ENCODE measurements at regions not wholly inside any gene's neighbourhood (a gene's known extent, or its start where the extent isn't known, plus 50 kb on each side); places are given as distances from the start of the nearest gene placed in this dataset.

GRCh38 chrX:117215683-117216082 lies 752.9 kb upstream of the CT83 start:
- Histone ChIP-seq H3K27ac (ENCODE audit: low read depth, low read length) (no peak overlapping the region), H3K36me3 (ENCODE audit: control insufficient read depth in 2 of 3, insufficient read depth in 3 of 3, low read length in 3 of 3) (no peaks in the 10 kb centered on the region), H3K27me3 (ENCODE audit: control insufficient read depth in 2 of 2, insufficient read depth in 2 of 2, low read length in 2 of 2) (no peaks in the 10 kb centered on the region), H3K4me3 (ENCODE audit: low read length) (no peak overlapping the region), H3K9me3 (ENCODE audit: control insufficient read depth in 2 of 3, low read length in 3 of 3) (no peaks in the 10 kb centered on the region), H3K4me1 (ENCODE audit: control insufficient read depth in 2 of 2, insufficient read depth in 2 of 2, low read length in 2 of 2) (no peaks in the 10 kb centered on the region)
- H3K9me3 Mint-ChIP-seq: peaks cover 0 to 5% (median 0%) of the 10 kb centered on the region in 11 donors
- H3K4me1 Mint-ChIP-seq: no peaks in the 10 kb centered on the region
- H3K27me3 Mint-ChIP-seq: no peaks in the 10 kb centered on the region
- no peak for ATAC-seq
- H3K27ac Mint-ChIP-seq: no peak overlapping the region
- no peaks in the 10 kb centered on the region for H3K36me3 Mint-ChIP-seq
- H3K4me3 Mint-ChIP-seq: no peak overlapping the region
- CTCF ChIA-PET: no interaction called here
- POLR2A ChIA-PET: no interaction called here
- intact Hi-C loops (cut with micrococcal nuclease): no loop called here
- no peak for DNase-seq

GRCh38 chrX:117196481-117196880 lies 733.7 kb upstream of the CT83 start:
- no peaks in the 10 kb centered on the region for H3K4me1 Mint-ChIP-seq

GRCh38 chrX:117147249-117147648 lies 684.5 kb upstream of the CT83 start:
- POLR2A ChIA-PET: no interaction called here
- CTCF ChIA-PET: no interaction called here
- DNase-seq (no peak), ATAC-seq (no peak)
- no peak overlapping the region for H3K27ac Mint-ChIP-seq
- no peak overlapping the region for H3K4me3 Mint-ChIP-seq
- intact Hi-C loops (cut with micrococcal nuclease): no loop called here
- no peaks in the 10 kb centered on the region for H3K36me3 ChIP-seq (ENCODE audit: control insufficient read depth in 2 of 3, insufficient read depth in 3 of 3, low read length in 3 of 3)
- H3K4me1 Mint-ChIP-seq: no peaks in the 10 kb centered on the region
- H3K4me1 ChIP-seq (ENCODE audit: control insufficient read depth in 2 of 2, insufficient read depth in 2 of 2, low read length in 2 of 2): no peaks in the 10 kb centered on the region
- no peaks in the 10 kb centered on the region for H3K27me3 ChIP-seq (ENCODE audit: control insufficient read depth in 2 of 2, insufficient read depth in 2 of 2, low read length in 2 of 2)
- H3K9me3 ChIP-seq (ENCODE audit: control insufficient read depth in 2 of 3, low read length in 3 of 3): no peaks in the 10 kb centered on the region
- H3K4me3 ChIP-seq (ENCODE audit: low read length): no peak overlapping the region
- H3K9me3 Mint-ChIP-seq: peaks cover 0 to 6% (median 3%) of the 10 kb centered on the region in 11 donors
- no peak overlapping the region for H3K27ac ChIP-seq (ENCODE audit: low read depth, low read length)
- H3K27me3 Mint-ChIP-seq: no peaks in the 10 kb centered on the region
- H3K36me3 Mint-ChIP-seq: no peaks in the 10 kb centered on the region

More at GRCh38 chrX:117196481-117196880, 733.7 kb upstream of the CT83 start:
- no peaks in the 10 kb centered on the region for H3K27me3 ChIP-seq (ENCODE audit: control insufficient read depth in 2 of 2, insufficient read depth in 2 of 2, low read length in 2 of 2)
- intact Hi-C loops (cut with micrococcal nuclease): no loop called here
- H3K36me3 ChIP-seq (ENCODE audit: control insufficient read depth in 2 of 3, insufficient read depth in 3 of 3, low read length in 3 of 3): no peaks in the 10 kb centered on the region
- H3K4me3 ChIP-seq (ENCODE audit: low read length): no peak overlapping the region
- H3K9me3 Mint-ChIP-seq: peaks cover 0 to 6% (median 0%) of the 10 kb centered on the region in 11 donors
- no peak overlapping the region for H3K27ac ChIP-seq (ENCODE audit: low read depth, low read length)
- H3K4me1 ChIP-seq (ENCODE audit: control insufficient read depth in 2 of 2, insufficient read depth in 2 of 2, low read length in 2 of 2): no peaks in the 10 kb centered on the region
- H3K27ac Mint-ChIP-seq: no peak overlapping the region
- no peak overlapping the region for H3K4me3 Mint-ChIP-seq
- no peaks in the 10 kb centered on the region for H3K9me3 ChIP-seq (ENCODE audit: control insufficient read depth in 2 of 3, low read length in 3 of 3)
- CTCF ChIA-PET: no interaction called here
- POLR2A ChIA-PET: no interaction called here
- no peak for DNase-seq
- no peak for ATAC-seq
- no peaks in the 10 kb centered on the region for H3K27me3 Mint-ChIP-seq
- no peaks in the 10 kb centered on the region for H3K36me3 Mint-ChIP-seq

- intact Hi-C loops (cut with micrococcal nuclease): no loop called here
- CTCF ChIA-PET: no interaction called here
- H3K27me3 Mint-ChIP-seq: no peaks in the 10 kb centered on the region
- POLR2A ChIA-PET: no interaction called here
- no peak overlapping the region for H3K27ac Mint-ChIP-seq
- Histone ChIP-seq H3K9me3 (ENCODE audit: control insufficient read depth in 2 of 3, low read length in 3 of 3) (no peaks in the 10 kb centered on the region), H3K27ac (ENCODE audit: low read depth, low read length) (no peak overlapping the region), H3K27me3 (ENCODE audit: control insufficient read depth in 2 of 2, insufficient read depth in 2 of 2, low read length in 2 of 2) (no peaks in the 10 kb centered on the region), H3K4me1 (ENCODE audit: control insufficient read depth in 2 of 2, insufficient read depth in 2 of 2, low read length in 2 of 2) (no peaks in the 10 kb centered on the region), H3K4me3 (ENCODE audit: low read length) (no peak overlapping the region), H3K36me3 (ENCODE audit: control insufficient read depth in 2 of 3, insufficient read depth in 3 of 3, low read length in 3 of 3) (no peaks in the 10 kb centered on the region)
- no peak for DNase-seq
- no peak overlapping the region for H3K4me3 Mint-ChIP-seq
- no peaks in the 10 kb centered on the region for H3K36me3 Mint-ChIP-seq
- H3K4me1 Mint-ChIP-seq: no peaks in the 10 kb centered on the region
- peaks cover 0 to 2% (median 0%) of the 10 kb centered on the region in 11 donors for H3K9me3 Mint-ChIP-seq
- no peak for ATAC-seq
Observed at GRCh38 chrX:117138070-117138469, 675.3 kb upstream of the CT83 start.

- Mint-ChIP-seq H3K9me3 (peaks cover 0 to 6% (median 1%) of the 10 kb centered on the region in 11 donors), H3K27ac (no peak overlapping the region), H3K4me1 (no peaks in the 10 kb centered on the region), H3K36me3 (no peaks in the 10 kb centered on the region), H3K4me3 (no peak overlapping the region), H3K27me3 (no peaks in the 10 kb centered on the region)
- intact Hi-C loops (cut with micrococcal nuclease): no loop called here
- Histone ChIP-seq H3K36me3 (ENCODE audit: control insufficient read depth in 2 of 3, insufficient read depth in 3 of 3, low read length in 3 of 3) (no peaks in the 10 kb centered on the region), H3K27ac (ENCODE audit: low read depth, low read length) (no peak overlapping the region), H3K27me3 (ENCODE audit: control insufficient read depth in 2 of 2, insufficient read depth in 2 of 2, low read length in 2 of 2) (no peaks in the 10 kb centered on the region), H3K9me3 (ENCODE audit: control insufficient read depth in 2 of 3, low read length in 3 of 3) (no peaks in the 10 kb centered on the region), H3K4me3 (ENCODE audit: low read length) (no peak overlapping the region), H3K4me1 (ENCODE audit: control insufficient read depth in 2 of 2, insufficient read depth in 2 of 2, low read length in 2 of 2) (no peaks in the 10 kb centered on the region)
- DNase-seq: no peak
- POLR2A ChIA-PET: no interaction called here
- ATAC-seq: no peak
- CTCF ChIA-PET: no interaction called here
Observed at GRCh38 chrX:117134983-117135382, 672.2 kb upstream of the CT83 start.

- H3K9me3 ChIP-seq (ENCODE audit: control insufficient read depth in 2 of 3, low read length in 3 of 3): no peaks in the 10 kb centered on the region
- no peak overlapping the region for H3K4me3 ChIP-seq (ENCODE audit: low read length)
- Mint-ChIP-seq H3K27me3 (no peaks in the 10 kb centered on the region), H3K9me3 (peaks cover 0 to 11% (median 5%) of the 10 kb centered on the region in 11 donors), H3K36me3 (no peaks in the 10 kb centered on the region), H3K4me1 (no peaks in the 10 kb centered on the region), H3K27ac (no peak overlapping the region), H3K4me3 (no peak overlapping the region)
- no peaks in the 10 kb centered on the region for H3K4me1 ChIP-seq (ENCODE audit: control insufficient read depth in 2 of 2, insufficient read depth in 2 of 2, low read length in 2 of 2)
- CTCF ChIA-PET: no interaction called here
- H3K27ac ChIP-seq (ENCODE audit: low read depth, low read length): no peak overlapping the region
- ATAC-seq (no peak), DNase-seq (no peak)
- POLR2A ChIA-PET: no interaction called here
- intact Hi-C loops (cut with micrococcal nuclease): no loop called here
- no peaks in the 10 kb centered on the region for H3K36me3 ChIP-seq (ENCODE audit: control insufficient read depth in 2 of 3, insufficient read depth in 3 of 3, low read length in 3 of 3)
- no peaks in the 10 kb centered on the region for H3K27me3 ChIP-seq (ENCODE audit: control insufficient read depth in 2 of 2, insufficient read depth in 2 of 2, low read length in 2 of 2)
Observed at GRCh38 chrX:117120700-117121099, 657.9 kb upstream of the CT83 start.

GRCh38 chrX:117096528-117096927 lies 633.8 kb upstream of the CT83 start:
- H3K36me3 Mint-ChIP-seq: no peaks in the 10 kb centered on the region
- no peaks in the 10 kb centered on the region for H3K4me1 ChIP-seq (ENCODE audit: control insufficient read depth in 2 of 2, insufficient read depth in 2 of 2, low read length in 2 of 2)
- H3K27me3 ChIP-seq (ENCODE audit: control insufficient read depth in 2 of 2, insufficient read depth in 2 of 2, low read length in 2 of 2): no peaks in the 10 kb centered on the region
- DNase-seq: no peak
- no peaks in the 10 kb centered on the region for H3K4me1 Mint-ChIP-seq
- H3K27ac ChIP-seq (ENCODE audit: low read depth, low read length): no peak overlapping the region
- no peaks in the 10 kb centered on the region for H3K27me3 Mint-ChIP-seq
- no peaks in the 10 kb centered on the region for H3K9me3 ChIP-seq (ENCODE audit: control insufficient read depth in 2 of 3, low read length in 3 of 3)
- peaks cover 0 to 3% (median 0%) of the 10 kb centered on the region in 11 donors for H3K9me3 Mint-ChIP-seq
- no peaks in the 10 kb centered on the region for H3K36me3 ChIP-seq (ENCODE audit: control insufficient read depth in 2 of 3, insufficient read depth in 3 of 3, low read length in 3 of 3)
- CTCF ChIA-PET: no interaction called here
- POLR2A ChIA-PET: no interaction called here
- H3K4me3 Mint-ChIP-seq: no peak overlapping the region
- ATAC-seq: no peak
- H3K4me3 ChIP-seq (ENCODE audit: low read length): no peak overlapping the region
- intact Hi-C loops (cut with micrococcal nuclease): no loop called here
- no peak overlapping the region for H3K27ac Mint-ChIP-seq
